Natural killer cell (primary cell): ENCODE measurements at regions not wholly inside any gene's neighbourhood (a gene's known extent, or its start where the extent isn't known, plus 50 kb on each side); places are given as distances from the start of the nearest gene placed in this dataset.

Experiments
- ATAC-seq, 3 donors: fragments of 150-1000 bp in 2 of 3; fragments of 200-7000 bp in 1 of 3; cut with Tn5 transposase; 1 replicate in 1 of 3; 2 replicates in 2 of 3; pipeline ENCODE4 v1.10.0; 2021; ENCODE audit warnings: mild to moderate bottlenecking in 2 of 3, moderate library complexity in 2 of 3
- DNase-seq, 2 donors: peaks; one replicate each; pipeline versions ENCODE4 v3.0.0 to v3.0.0-alpha.2; 2013 to 2021; ENCODE audit warnings: mixed read lengths in 1 of 2
- H3K27ac ChIP-seq: one replicate; pipeline ENCODE4 v1.5.1; 2013; ENCODE audit warnings: mild to moderate bottlenecking, low read length
- H3K27me3 ChIP-seq: one replicate; pipeline ENCODE4 v1.6.1; 2013; ENCODE audit warnings: low read length; ENCODE audit not compliant: control insufficient read depth, insufficient read depth
- H3K36me3 ChIP-seq: one replicate; pipeline ENCODE4 v1.6.1; 2013; ENCODE audit warnings: low read length; ENCODE audit not compliant: control insufficient read depth, insufficient read depth
- H3K4me1 ChIP-seq: one replicate; pipeline ENCODE4 v1.6.1; 2013; ENCODE audit warnings: low read length; ENCODE audit not compliant: control insufficient read depth, insufficient read depth
- H3K4me3 ChIP-seq: one replicate; pipeline ENCODE4 v1.5.1; 2013; ENCODE audit warnings: low read length
- H3K9me3 ChIP-seq: one replicate; pipeline ENCODE4 v1.6.1; 2013; ENCODE audit warnings: low read length; ENCODE audit not compliant: control insufficient read depth, insufficient read depth
- H3K27ac Mint-ChIP-seq, 2 donors: one replicate each; pipeline ENCODE4 v1.8.0; 2022; ENCODE audit warnings: mild to moderate bottlenecking in 2 of 2, mixed read lengths in 2 of 2, moderate library complexity in 1 of 2
- H3K27me3 Mint-ChIP-seq, 2 donors: one replicate each; pipeline ENCODE4 v1.8.0; 2022; ENCODE audit warnings: low read depth in 2 of 2, mixed read lengths in 2 of 2
- H3K36me3 Mint-ChIP-seq: one replicate; pipeline ENCODE4 v1.8.0; 2022; ENCODE audit warnings: mixed read lengths
- H3K4me1 Mint-ChIP-seq, 2 donors: one replicate each; pipeline ENCODE4 v1.8.0; 2022; ENCODE audit warnings: mixed read lengths in 2 of 2
- H3K4me3 Mint-ChIP-seq: one replicate; pipeline ENCODE4 v1.8.0; 2022; ENCODE audit warnings: mild to moderate bottlenecking, moderate library complexity, mixed read lengths
- H3K9me3 Mint-ChIP-seq, 2 donors: one replicate each; pipeline ENCODE4 v1.8.0; 2022; ENCODE audit warnings: mixed read lengths in 2 of 2
- CTCF ChIP-seq: fragments of 200-600 bp; IDR thresholded peaks from one replicate; pipeline ENCODE4 v1.8.0; 2022; ENCODE audit warnings: antibody characterized with exemption
- WGBS: methylation state at CpG from one replicate; pipeline ENCODE4 v1.1.7; 2013; ENCODE audit warnings: missing lambda C conversion rate; ENCODE audit not compliant: insufficient coverage; 5-methylcytosine and 5-hydroxymethylcytosine counted together
- intact Hi-C: fragments of 100-400 bp; cut with micrococcal nuclease; formaldehyde crosslinking; loops from one replicate; pipeline ENCODE4 v1.14.2; 2022

- no peaks in the 10 kb centered on the region for H3K4me1 Mint-ChIP-seq
- ATAC-seq (peak in 1 of 3 donors; percentile 10), DNase-seq (no peak)
- H3K27me3 Mint-ChIP-seq, result peaks cover 0 to 3% of the 10 kb centered on the region in 2 donors
- peaks cover 2 to 5% of the 10 kb centered on the region in 2 donors for H3K9me3 Mint-ChIP-seq
- H3K36me3 Mint-ChIP-seq, result no peaks in the 10 kb centered on the region
- intact Hi-C loops, result no loop called here
- H3K27ac Mint-ChIP-seq, result no peak overlapping the region
- Histone ChIP-seq H3K9me3 (no peaks in the 10 kb centered on the region), H3K27ac (no peak overlapping the region), H3K36me3 (no peaks in the 10 kb centered on the region), H3K27me3 (no peaks in the 10 kb centered on the region), H3K4me1 (no peaks in the 10 kb centered on the region), H3K4me3 (no peak overlapping the region)
- TF ChIP-seq CTCF, result no peak
- H3K4me3 Mint-ChIP-seq, result no peak overlapping the region
These were observed 118.1 kb upstream of the EMCN start for GRCh38 chr4:100635899-100636298.

GRCh38 chr4:100633269-100633668 is 115.4 kb upstream of the EMCN start:
- no peak for TF ChIP-seq CTCF
- H3K27ac ChIP-seq, result no peak overlapping the region
- ATAC-seq, result no peak
- no peaks in the 10 kb centered on the region for H3K27me3 ChIP-seq
- intact Hi-C loops, result no loop called here
- H3K9me3 ChIP-seq, result no peaks in the 10 kb centered on the region
- no peaks in the 10 kb centered on the region for H3K36me3 ChIP-seq
- WGBS, result 88% methylated on average over 2 of the region's 2 CpGs
- Mint-ChIP-seq H3K36me3 (no peaks in the 10 kb centered on the region), H3K27ac (no peak overlapping the region), H3K27me3 (peaks cover 0 to 3% of the 10 kb centered on the region in 2 donors), H3K4me3 (no peak overlapping the region), H3K9me3 (peaks cover 2 to 5% of the 10 kb centered on the region in 2 donors), H3K4me1 (no peaks in the 10 kb centered on the region)
- H3K4me3 ChIP-seq, result no peak overlapping the region
- H3K4me1 ChIP-seq, result no peaks in the 10 kb centered on the region
- no peak for DNase-seq

- Histone ChIP-seq H3K27ac (no peak overlapping the region), H3K27me3 (no peaks in the 10 kb centered on the region), H3K4me3 (no peak overlapping the region), H3K4me1 (no peaks in the 10 kb centered on the region), H3K9me3 (no peaks in the 10 kb centered on the region), H3K36me3 (no peaks in the 10 kb centered on the region)
- H3K4me1 Mint-ChIP-seq, result no peaks in the 10 kb centered on the region
- H3K4me3 Mint-ChIP-seq, result no peak overlapping the region
- ATAC-seq, result no peak
- TF ChIP-seq CTCF, result no peak
- intact Hi-C loops, result no loop called here
- no peak for DNase-seq
- no peak overlapping the region for H3K27ac Mint-ChIP-seq
- WGBS, result 93% methylated on average over 2 of the region's 2 CpGs
- no peaks in the 10 kb centered on the region for H3K27me3 Mint-ChIP-seq
- no peaks in the 10 kb centered on the region for H3K36me3 Mint-ChIP-seq
- H3K9me3 Mint-ChIP-seq, result no peaks in the 10 kb centered on the region
These were observed 114.3 kb upstream of the EMCN start for GRCh38 chr4:100632163-100632562.

- Histone ChIP-seq H3K4me1 (no peaks in the 10 kb centered on the region), H3K4me3 (no peak overlapping the region), H3K27ac (no peak overlapping the region), H3K36me3 (no peaks in the 10 kb centered on the region), H3K27me3 (no peaks in the 10 kb centered on the region), H3K9me3 (no peaks in the 10 kb centered on the region)
- H3K36me3 Mint-ChIP-seq, result no peaks in the 10 kb centered on the region
- no peak for DNase-seq
- no peaks in the 10 kb centered on the region for H3K4me1 Mint-ChIP-seq
- no peaks in the 10 kb centered on the region for H3K9me3 Mint-ChIP-seq
- H3K27me3 Mint-ChIP-seq, result no peaks in the 10 kb centered on the region
- intact Hi-C loops, result no loop called here
- H3K27ac Mint-ChIP-seq, result no peak overlapping the region
- ATAC-seq, result no peak
- TF ChIP-seq CTCF, result no peak
- H3K4me3 Mint-ChIP-seq, result no peak overlapping the region
- no CpG with 5 or more reads among the region's 3 CpGs for WGBS
These were observed 113.6 kb upstream of the EMCN start for GRCh38 chr4:100631281-100631968.
